ENCODE measurements at regions not wholly inside any gene's neighbourhood (a gene's known extent, or its start where the extent isn't known, plus 50 kb on each side); places are given as distances from the start of the nearest gene placed in this dataset.

DNA sequence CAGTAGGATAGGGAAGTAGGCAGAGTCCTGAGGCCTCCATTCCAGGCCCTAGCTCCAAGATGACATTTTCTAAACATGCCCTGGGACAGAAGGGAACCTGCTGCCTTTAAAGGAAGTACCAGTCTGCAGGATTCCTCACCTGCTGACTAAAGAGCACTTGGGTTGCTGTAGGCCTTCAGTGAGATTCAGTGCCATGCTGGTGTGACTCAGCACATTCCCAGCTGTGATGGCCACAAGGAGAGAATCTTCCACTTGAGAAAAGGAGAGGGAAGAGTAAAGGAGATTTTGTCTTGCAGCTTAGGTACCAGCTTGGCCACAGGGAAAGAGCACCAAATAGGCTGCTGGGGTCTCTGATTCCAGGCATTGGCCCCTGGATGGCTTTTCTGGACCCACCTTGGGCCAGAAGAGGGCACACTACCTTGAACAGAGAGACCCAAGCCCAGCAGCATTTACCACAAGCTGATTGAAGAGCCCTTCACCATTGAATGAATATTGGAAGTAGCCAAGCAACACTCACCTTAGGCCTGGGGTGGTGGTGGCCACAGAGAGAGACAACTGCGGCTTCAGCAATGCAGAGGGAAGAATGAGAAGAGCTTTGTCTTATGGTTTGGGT lies 498.3 kb downstream of the KCNH5 start (continued):
- TF ChIP-seq CTCF (IDR thresholded peaks at IDR 0.05 in 2 of 3, conservative IDR thresholded peaks at IDR 0.05 in 1 of 3; ENCODE audit: insufficient read depth in 2 of 3, low read depth in 1 of 3, low read length in 3 of 3) = no peak
- TF ChIP-seq, protein P1, sequence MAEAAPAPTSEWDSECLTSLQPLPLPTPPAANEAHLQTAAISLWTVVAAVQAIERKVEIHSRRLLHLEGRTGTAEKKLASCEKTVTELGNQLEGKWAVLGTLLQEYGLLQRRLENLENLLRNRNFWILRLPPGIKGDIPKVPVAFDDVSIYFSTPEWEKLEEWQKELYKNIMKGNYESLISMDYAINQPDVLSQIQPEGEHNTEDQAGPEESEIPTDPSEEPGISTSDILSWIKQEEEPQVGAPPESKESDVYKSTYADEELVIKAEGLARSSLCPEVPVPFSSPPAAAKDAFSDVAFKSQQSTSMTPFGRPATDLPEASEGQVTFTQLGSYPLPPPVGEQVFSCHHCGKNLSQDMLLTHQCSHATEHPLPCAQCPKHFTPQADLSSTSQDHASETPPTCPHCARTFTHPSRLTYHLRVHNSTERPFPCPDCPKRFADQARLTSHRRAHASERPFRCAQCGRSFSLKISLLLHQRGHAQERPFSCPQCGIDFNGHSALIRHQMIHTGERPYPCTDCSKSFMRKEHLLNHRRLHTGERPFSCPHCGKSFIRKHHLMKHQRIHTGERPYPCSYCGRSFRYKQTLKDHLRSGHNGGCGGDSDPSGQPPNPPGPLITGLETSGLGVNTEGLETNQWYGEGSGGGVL (CRISPR knock-in tag; IDR thresholded peaks at IDR 0.05) = no peak

- no peak for FAIRE-seq
- in situ Hi-C loops (cut with MboI) = no loop called here
- WGBS (ENCODE audit: insufficient coverage, low coverage, missing lambda C conversion rate) = 0% methylated on average over 6 of the region's 6 CpGs
- no peak for TF ChIP-seq FOXA3 (CRISPR knock-in tag; conservative IDR thresholded peaks at IDR 0.05 in 1 of 2, IDR thresholded peaks at IDR 0.05 in 1 of 2)
- TF ChIP-seq ESRRA (IDR thresholded peaks at IDR 0.05; ENCODE audit: borderline replicate concordance, low read depth) = no peak
- TF ChIP-seq HCFC1 (IDR thresholded peaks at IDR 0.05; ENCODE audit: low read depth, low read length) = no peak
- TF ChIP-seq YY1 (IDR thresholded peaks at IDR 0.05; ENCODE audit: borderline replicate concordance in 1 of 3, control insufficient read depth in 1 of 3, extremely low read depth in 1 of 3, insufficient read depth in 3 of 3, insufficient read length in 1 of 3, insufficient replicate concordance in 2 of 3, low read depth in 1 of 3, low read length in 2 of 3) = no peak
- TF ChIP-seq ZNF76 (CRISPR knock-in tag; IDR thresholded peaks at IDR 0.05; ENCODE audit: borderline replicate concordance) = no peak
- no peak for TF ChIP-seq TAF15 (IDR thresholded peaks at IDR 0.05; ENCODE audit: low read depth, low read length)
- TF ChIP-seq HNRNPLL (IDR thresholded peaks at IDR 0.05; ENCODE audit: low read depth, low read length, poor library complexity, severe bottlenecking) = no peak
- TF ChIP-seq STAT5B (CRISPR knock-in tag; IDR thresholded peaks at IDR 0.05) = no peak
- TF ChIP-seq RAD51 (IDR thresholded peaks at IDR 0.05; ENCODE audit: borderline replicate concordance, low read depth) = no peak
- no peak for TF ChIP-seq CHD1 (IDR thresholded peaks at IDR 0.05; ENCODE audit: low read length)
- TF ChIP-seq XRCC5 (IDR thresholded peaks at IDR 0.05; ENCODE audit: low read depth, low read length) = no peak
- TF ChIP-seq ZNF175 (CRISPR knock-in tag; IDR thresholded peaks at IDR 0.05; ENCODE audit: low read depth) = no peak
- no peak for TF ChIP-seq RBBP5 (IDR thresholded peaks at IDR 0.05; ENCODE audit: borderline replicate concordance, insufficient read depth, low read length, poor library complexity, severe bottlenecking)
- TF ChIP-seq POLR3G (IDR thresholded peaks at IDR 0.05; ENCODE audit: extremely low read depth, insufficient read length, insufficient replicate concordance) = no peak
These were observed 487.8 kb downstream of the KCNH5 start for GRCh38 chr14:62557416-62557815.

More at GRCh38 chr14:62557416-62557815, 487.8 kb downstream of the KCNH5 start:
- Histone ChIP-seq H3K27ac (ENCODE audit: extremely low read depth, low read depth, low read length) (no peak overlapping the region), H3K4me2 (ENCODE audit: insufficient read depth, low read length) (no peak overlapping the region), H4K20me1 (replicated peaks; ENCODE audit: control insufficient read depth, insufficient read depth, low read length) (no peaks in the 10 kb centered on the region), H3K4me3 (no peak overlapping the region), H2AFZ (ENCODE audit: low read depth, low read length) (no peak overlapping the region), H3K9me1 (ENCODE audit: control insufficient read depth, insufficient read depth, low read length) (no peaks in the 10 kb centered on the region), H3K9ac (ENCODE audit: insufficient read depth in 1 of 2, low read depth in 2 of 2, low read length in 2 of 2) (no peak overlapping the region), H3K9me3 (replicated peaks; ENCODE audit: control insufficient read depth, insufficient read depth, low read depth, low read length) (no peaks in the 10 kb centered on the region), H3K4me1 (replicated peaks in 1 of 2; ENCODE audit: control insufficient read depth in 2 of 2, insufficient read depth in 2 of 2, low read length in 2 of 2) (no peaks in the 10 kb centered on the region), H3K36me3 (ENCODE audit: control insufficient read depth, insufficient read depth, low read length) (no peaks in the 10 kb centered on the region), H3K27me3 (ENCODE audit: control insufficient read depth in 2 of 2, insufficient read depth in 2 of 2, low read length in 2 of 2) (no peaks in the 10 kb centered on the region), H3K79me2 (ENCODE audit: control insufficient read depth, insufficient read depth, low read length) (no peaks in the 10 kb centered on the region)
- intact Hi-C loops (cut with micrococcal nuclease) = no loop called here
- no TSS peak for BruUV-seq (replicated peaks)
- ATAC-seq (no peak), DNase-seq (ENCODE audit: extremely low read depth in 1 of 4, low spot score in 3 of 4) (no peak)
- CTCF ChIA-PET (ENCODE audit: low intra/inter-chr PET ratio) = no interaction called here
- POLR2A ChIA-PET = no interaction called here
